ENCODE measurements at regions not wholly inside any gene's neighbourhood (a gene's known extent, or its start where the extent isn't known, plus 50 kb on each side); places are given as distances from the start of the nearest gene placed in this dataset.

DNA sequence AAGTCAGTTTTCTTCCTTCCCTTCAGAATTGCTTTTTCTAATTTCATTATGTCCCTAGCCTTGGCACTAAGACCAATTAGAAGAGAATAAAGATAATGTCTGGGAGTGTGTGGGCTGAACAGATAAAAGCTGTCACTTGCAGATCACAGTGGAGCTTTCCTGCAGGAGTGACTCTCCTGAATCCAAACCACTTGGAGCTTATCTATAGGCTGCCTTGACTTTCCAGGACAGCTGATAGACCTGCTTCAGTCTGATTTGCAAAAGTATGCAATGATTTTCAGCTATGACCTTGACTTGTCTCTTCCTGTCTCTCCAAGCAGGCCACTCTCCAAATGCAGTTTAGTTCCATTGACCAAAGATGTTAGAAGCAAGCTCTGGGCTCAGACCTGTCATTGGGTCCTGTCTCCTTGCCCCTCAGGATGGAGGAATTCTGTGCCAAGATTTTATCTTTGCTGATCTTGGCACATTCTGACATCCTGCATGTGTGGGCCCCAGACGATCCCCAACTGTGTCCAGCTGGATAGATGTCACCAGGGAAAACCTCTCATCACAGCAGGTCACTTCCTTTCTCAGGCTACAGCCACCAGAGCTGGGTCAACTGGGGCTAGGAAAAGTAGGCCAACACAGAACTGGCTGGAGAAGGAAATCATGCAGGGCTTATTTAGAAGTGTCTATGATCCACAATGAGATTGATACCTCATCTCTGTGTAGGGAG, 120.9 kb upstream of the ZNF438 start:
- no peaks in the 10 kb centered on the region for H3K27me3 ChIP-seq (replicated peaks; ENCODE audit: control insufficient read depth, insufficient read depth, low read length)
- H3K36me3 ChIP-seq (ENCODE audit: control insufficient read depth, insufficient read depth, low read length): no peaks in the 10 kb centered on the region
- DNase-seq (ENCODE audit: extremely low read depth, insufficient read length): no peak

GRCh38 chr10:31153161-31153560, 121.5 kb upstream of the ZNF438 start:
- Histone ChIP-seq H3K36me3 (ENCODE audit: control insufficient read depth, insufficient read depth, low read length) (no peaks in the 10 kb centered on the region), H3K27me3 (replicated peaks; ENCODE audit: control insufficient read depth, insufficient read depth, low read length) (no peaks in the 10 kb centered on the region), H3K4me3 (replicated peaks; ENCODE audit: low read depth, low read length) (no peak overlapping the region)
- TF ChIP-seq, protein P1, sequence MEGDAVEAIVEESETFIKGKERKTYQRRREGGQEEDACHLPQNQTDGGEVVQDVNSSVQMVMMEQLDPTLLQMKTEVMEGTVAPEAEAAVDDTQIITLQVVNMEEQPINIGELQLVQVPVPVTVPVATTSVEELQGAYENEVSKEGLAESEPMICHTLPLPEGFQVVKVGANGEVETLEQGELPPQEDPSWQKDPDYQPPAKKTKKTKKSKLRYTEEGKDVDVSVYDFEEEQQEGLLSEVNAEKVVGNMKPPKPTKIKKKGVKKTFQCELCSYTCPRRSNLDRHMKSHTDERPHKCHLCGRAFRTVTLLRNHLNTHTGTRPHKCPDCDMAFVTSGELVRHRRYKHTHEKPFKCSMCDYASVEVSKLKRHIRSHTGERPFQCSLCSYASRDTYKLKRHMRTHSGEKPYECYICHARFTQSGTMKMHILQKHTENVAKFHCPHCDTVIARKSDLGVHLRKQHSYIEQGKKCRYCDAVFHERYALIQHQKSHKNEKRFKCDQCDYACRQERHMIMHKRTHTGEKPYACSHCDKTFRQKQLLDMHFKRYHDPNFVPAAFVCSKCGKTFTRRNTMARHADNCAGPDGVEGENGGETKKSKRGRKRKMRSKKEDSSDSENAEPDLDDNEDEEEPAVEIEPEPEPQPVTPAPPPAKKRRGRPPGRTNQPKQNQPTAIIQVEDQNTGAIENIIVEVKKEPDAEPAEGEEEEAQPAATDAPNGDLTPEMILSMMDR (IDR thresholded peaks at IDR 0.05; ENCODE audit: insufficient read depth, low read length, poor library complexity, severe bottlenecking): no peak
- no peak for DNase-seq (ENCODE audit: extremely low read depth, insufficient read length)

More for the DNA sequence above, 120.9 kb upstream of the ZNF438 start:
- TF ChIP-seq, protein P1 (IDR thresholded peaks at IDR 0.05; ENCODE audit: insufficient read depth, low read length, poor library complexity, severe bottlenecking): no peak
- H3K4me3 ChIP-seq (replicated peaks; ENCODE audit: low read depth, low read length): no peak overlapping the region

DNA sequence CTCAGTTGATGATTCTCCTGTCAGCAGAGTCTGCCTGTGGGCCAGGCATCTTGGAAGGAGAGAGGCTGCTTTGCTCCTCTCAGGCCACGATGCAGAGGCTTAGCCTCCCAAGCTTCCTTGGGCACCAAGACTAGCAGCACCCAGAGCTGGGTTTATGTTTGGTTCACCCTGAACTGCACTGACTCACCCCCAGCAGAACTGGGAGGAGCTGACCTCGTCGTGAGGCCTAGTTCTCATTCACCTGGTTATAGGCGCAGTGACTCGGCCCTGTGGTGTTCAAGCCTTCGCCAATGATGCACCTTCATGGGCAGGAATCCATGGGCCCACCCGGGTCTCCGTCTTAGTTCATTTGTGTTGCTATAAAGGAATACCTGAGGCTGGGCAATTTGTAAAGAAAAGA, 122.0 kb upstream of the ZNF438 start:
- H3K36me3 ChIP-seq (ENCODE audit: control insufficient read depth, insufficient read depth, low read length): no peaks in the 10 kb centered on the region
- no peak for DNase-seq (ENCODE audit: extremely low read depth, insufficient read length)
- H3K27me3 ChIP-seq (replicated peaks; ENCODE audit: control insufficient read depth, insufficient read depth, low read length): no peaks in the 10 kb centered on the region
- TF ChIP-seq, protein P1 (IDR thresholded peaks at IDR 0.05; ENCODE audit: insufficient read depth, low read length, poor library complexity, severe bottlenecking): no peak
- no peak overlapping the region for H3K4me3 ChIP-seq (replicated peaks; ENCODE audit: low read depth, low read length)

DNA sequence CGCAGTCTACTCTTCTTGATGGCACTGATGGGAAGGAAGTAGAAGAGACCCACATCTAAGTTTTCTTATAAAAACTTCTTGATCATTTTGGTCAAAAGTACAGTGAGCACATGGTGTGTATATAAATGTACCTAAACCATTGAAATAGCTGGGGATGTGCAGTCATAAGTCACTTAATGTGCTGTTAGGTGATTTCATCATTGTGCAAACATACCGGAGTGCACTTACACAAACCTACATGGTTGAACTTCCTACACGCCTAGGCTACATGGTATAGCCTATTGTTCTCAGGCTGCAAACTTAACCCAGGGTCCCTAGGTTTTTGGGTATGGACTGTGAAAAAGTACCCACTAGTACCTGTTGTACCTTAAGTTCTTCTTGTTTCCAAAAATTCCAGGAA, 123.3 kb upstream of the ZNF438 start:
- no peak overlapping the region for H3K4me3 ChIP-seq (replicated peaks; ENCODE audit: low read depth, low read length)
- TF ChIP-seq, protein P1 (IDR thresholded peaks at IDR 0.05; ENCODE audit: insufficient read depth, low read length, poor library complexity, severe bottlenecking): no peak
- no peaks in the 10 kb centered on the region for H3K36me3 ChIP-seq (ENCODE audit: control insufficient read depth, insufficient read depth, low read length)
- no peak for DNase-seq (ENCODE audit: extremely low read depth, insufficient read length)
- no peaks in the 10 kb centered on the region for H3K27me3 ChIP-seq (replicated peaks; ENCODE audit: control insufficient read depth, insufficient read depth, low read length)

GRCh38 chr10:31157123-31158010, 125.7 kb upstream of the ZNF438 start:
- DNase-seq (ENCODE audit: extremely low read depth, insufficient read length): no peak
- Histone ChIP-seq H3K27me3 (replicated peaks; ENCODE audit: control insufficient read depth, insufficient read depth, low read length) (no peaks in the 10 kb centered on the region), H3K36me3 (ENCODE audit: control insufficient read depth, insufficient read depth, low read length) (no peaks in the 10 kb centered on the region), H3K4me3 (replicated peaks; ENCODE audit: low read depth, low read length) (no peak overlapping the region)
- TF ChIP-seq, protein P1 (IDR thresholded peaks at IDR 0.05; ENCODE audit: insufficient read depth, low read length, poor library complexity, severe bottlenecking): no peak

Measured in GM06990 (cell line).